ENCODE measurements at regions not wholly inside any gene's neighbourhood (a gene's known extent, or its start where the extent isn't known, plus 50 kb on each side); places are given as distances from the start of the nearest gene placed in this dataset.

- TF ChIP-seq POLR2AphosphoS5 (IDR thresholded peaks at IDR 0.05; ENCODE audit: low read depth, low read length) (no peak), RNF2 (IDR thresholded peaks at IDR 0.05; ENCODE audit: borderline replicate concordance, low read depth, low read length, missing control alignments, poor library complexity, severe bottlenecking) (no peak), POLR2A (IDR thresholded peaks at IDR 0.05; ENCODE audit: control extremely low read depth in 1 of 2, low read depth in 2 of 2, low read length in 2 of 2) (no peak)
Measured at GRCh38 chr4:11119474-11119873, 309.2 kb downstream of the HS3ST1 start.

All from H1 (cell line).